ENCODE measurements at regions not wholly inside any gene's neighbourhood (a gene's known extent, or its start where the extent isn't known, plus 50 kb on each side); places are given as distances from the start of the nearest gene placed in this dataset.

GRCh38 chr21:24450119-24450518 lies 1157.2 kb downstream of the MRPL39 start:
- Histone ChIP-seq H3K27me3 (ENCODE audit: low read depth, low read length) (no peaks in the 10 kb centered on the region), H3K4me1 (ENCODE audit: low read length) (no peaks in the 10 kb centered on the region), H3K4me2 (ENCODE audit: low read length) (no peak overlapping the region), H4K20me1 (ENCODE audit: insufficient read depth, low read length) (no peaks in the 10 kb centered on the region), H3K36me3 (replicated peaks; ENCODE audit: low read depth, low read length) (no peaks in the 10 kb centered on the region), H3K9ac (ENCODE audit: low read length) (no peak overlapping the region), H3K4me3 (ENCODE audit: low read length) (no peak overlapping the region), H3K79me2 (ENCODE audit: low read length) (no peaks in the 10 kb centered on the region), H3K9me3 (ENCODE audit: insufficient read depth, low read length) (no peaks in the 10 kb centered on the region), H2AFZ (ENCODE audit: low read depth, low read length) (no peak overlapping the region), H3K27ac (ENCODE audit: low read length) (no peak overlapping the region)
- TF ChIP-seq CTCF (IDR thresholded peaks at IDR 0.05; ENCODE audit: low read depth, low read length) = no peak
- TF ChIP-seq EZH2phosphoT487 (IDR thresholded peaks at IDR 0.05; ENCODE audit: low read depth) = no peak

- Histone ChIP-seq H3K79me2 (ENCODE audit: low read length) (no peaks in the 10 kb centered on the region), H3K9me3 (ENCODE audit: insufficient read depth, low read length) (no peaks in the 10 kb centered on the region), H3K4me1 (ENCODE audit: low read length) (peaks cover 3% of the 10 kb centered on the region; the same call in 1 of the 2 replicates), H3K27ac (ENCODE audit: low read length) (no peak overlapping the region), H2AFZ (ENCODE audit: low read depth, low read length) (no peak overlapping the region), H3K36me3 (replicated peaks; ENCODE audit: low read depth, low read length) (no peaks in the 10 kb centered on the region), H3K27me3 (ENCODE audit: low read depth, low read length) (no peaks in the 10 kb centered on the region), H3K4me2 (ENCODE audit: low read length) (no peak overlapping the region), H3K9ac (ENCODE audit: low read length) (no peak overlapping the region), H3K4me3 (ENCODE audit: low read length) (no peak overlapping the region), H4K20me1 (ENCODE audit: insufficient read depth, low read length) (no peaks in the 10 kb centered on the region)
- TF ChIP-seq CTCF (IDR thresholded peaks at IDR 0.05; ENCODE audit: low read depth, low read length) = no peak
- TF ChIP-seq EZH2phosphoT487 (IDR thresholded peaks at IDR 0.05; ENCODE audit: low read depth) = no peak
Observed at GRCh38 chr21:24445517-24445916, 1161.8 kb downstream of the MRPL39 start.

DNA sequence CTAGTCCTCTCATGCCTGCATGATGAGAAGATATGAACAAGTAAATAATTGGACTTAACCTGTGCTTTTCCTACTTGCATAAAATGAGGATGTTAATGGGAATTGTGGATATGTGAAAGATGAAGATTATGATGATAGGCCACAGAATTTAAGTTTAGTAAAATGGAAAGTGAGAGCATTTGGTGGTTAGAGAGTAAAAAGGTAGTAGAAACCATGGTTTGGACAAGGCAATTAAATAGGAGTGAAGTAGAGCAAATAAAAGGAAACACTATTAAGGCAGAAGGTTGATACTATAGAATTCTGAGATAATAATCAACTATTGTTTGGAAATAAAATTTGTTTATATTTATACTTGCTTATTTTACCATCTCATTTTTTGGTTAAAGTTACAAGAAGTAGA lies 1162.5 kb downstream of the MRPL39 start:
- Histone ChIP-seq H3K9ac (ENCODE audit: low read length) (no peak overlapping the region), H3K27ac (ENCODE audit: low read length) (no peak overlapping the region), H3K4me2 (ENCODE audit: low read length) (no peak overlapping the region), H3K4me3 (ENCODE audit: low read length) (no peak overlapping the region), H4K20me1 (ENCODE audit: insufficient read depth, low read length) (no peaks in the 10 kb centered on the region), H3K36me3 (replicated peaks; ENCODE audit: low read depth, low read length) (no peaks in the 10 kb centered on the region), H3K9me3 (ENCODE audit: insufficient read depth, low read length) (no peaks in the 10 kb centered on the region), H3K27me3 (ENCODE audit: low read depth, low read length) (no peaks in the 10 kb centered on the region), H3K4me1 (ENCODE audit: low read length) (peaks cover 3% of the 10 kb centered on the region; the same call in 1 of the 2 replicates), H2AFZ (ENCODE audit: low read depth, low read length) (no peak overlapping the region), H3K79me2 (ENCODE audit: low read length) (no peaks in the 10 kb centered on the region)
- TF ChIP-seq EZH2phosphoT487 (IDR thresholded peaks at IDR 0.05; ENCODE audit: low read depth) (no peak), CTCF (IDR thresholded peaks at IDR 0.05; ENCODE audit: low read depth, low read length) (no peak)

DNA sequence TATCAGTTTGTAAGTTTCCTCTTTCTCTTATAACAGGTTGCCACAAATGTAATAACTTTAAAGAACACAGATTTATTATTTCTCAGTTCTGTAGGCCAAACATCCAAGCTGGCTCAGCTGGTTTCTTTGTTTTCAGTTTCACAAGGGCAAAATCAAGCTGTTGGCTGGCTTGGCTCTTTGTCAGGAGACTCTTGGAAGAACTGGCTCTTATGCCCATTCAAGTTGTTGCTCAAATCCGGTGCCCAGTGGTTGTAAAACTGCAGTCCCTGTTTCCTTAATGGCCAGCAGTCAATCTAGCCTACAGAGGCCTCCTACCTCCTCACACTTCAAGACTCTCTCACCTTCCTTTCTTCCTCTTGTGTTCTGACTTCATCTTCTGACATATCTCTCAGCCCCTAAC lies 1171.0 kb downstream of the MRPL39 start:
- no peaks in the 10 kb centered on the region for H4K20me1 ChIP-seq (ENCODE audit: insufficient read depth, low read length)
- no peak overlapping the region for H2AFZ ChIP-seq (ENCODE audit: low read depth, low read length)
- H3K27ac ChIP-seq (ENCODE audit: low read length) = no peak overlapping the region
- H3K4me2 ChIP-seq (ENCODE audit: low read length) = no peak overlapping the region
- no peak overlapping the region for H3K9ac ChIP-seq (ENCODE audit: low read length)
- no peak for TF ChIP-seq CTCF (IDR thresholded peaks at IDR 0.05; ENCODE audit: low read depth, low read length)
- H3K4me3 ChIP-seq (ENCODE audit: low read length) = no peak overlapping the region
- H3K36me3 ChIP-seq (replicated peaks; ENCODE audit: low read depth, low read length) = no peaks in the 10 kb centered on the region
- H3K79me2 ChIP-seq (ENCODE audit: low read length) = no peaks in the 10 kb centered on the region
- H3K27me3 ChIP-seq (ENCODE audit: low read depth, low read length) = no peaks in the 10 kb centered on the region
- no peaks in the 10 kb centered on the region for H3K4me1 ChIP-seq (ENCODE audit: low read length)
- no peaks in the 10 kb centered on the region for H3K9me3 ChIP-seq (ENCODE audit: insufficient read depth, low read length)

Data from OCI-LY3 (cell line).